ENCODE measurements at regions not wholly inside any gene's neighbourhood (a gene's known extent, or its start where the extent isn't known, plus 50 kb on each side); places are given as distances from the start of the nearest gene placed in this dataset.

- TF ChIP-seq CTCF (optimal IDR thresholded peaks at IDR 0.05 in 1 of 3, IDR thresholded peaks at IDR 0.05 in 1 of 3, conservative IDR thresholded peaks at IDR 0.05 in 1 of 3; ENCODE audit: extremely low read depth in 1 of 3, insufficient read depth in 2 of 3, low read length in 3 of 3) (peak in 2 of 3 experiments; percentile 32 to 40), EZH2 (IDR thresholded peaks at IDR 0.05; ENCODE audit: low read length) (no peak)
Measured at GRCh38 chr10:32190890-32191491, 134.8 kb upstream of the KIF5B start.
